ENCODE measurements at regions not wholly inside any gene's neighbourhood (a gene's known extent, or its start where the extent isn't known, plus 50 kb on each side); places are given as distances from the start of the nearest gene placed in this dataset.

GRCh38 chr6:14412026-14412425 is 294.5 kb downstream of the CD83 start:
- TF ChIP-seq ZNF565 (CRISPR knock-in tag; conservative IDR thresholded peaks at IDR 0.05; ENCODE audit: low read depth) (no peak), CREB5 (CRISPR knock-in tag; IDR thresholded peaks at IDR 0.05; ENCODE audit: low read depth) (no peak), TSHZ2 (CRISPR knock-in tag; IDR thresholded peaks at IDR 0.05) (no peak), PATZ1 (CRISPR knock-in tag; IDR thresholded peaks at IDR 0.05; ENCODE audit: borderline replicate concordance) (no peak), ARNTL (CRISPR knock-in tag; IDR thresholded peaks at IDR 0.05; ENCODE audit: borderline replicate concordance, low read depth) (no peak), ZFP3 (CRISPR knock-in tag; IDR thresholded peaks at IDR 0.05) (no peak), ZFP30 (CRISPR knock-in tag; IDR thresholded peaks at IDR 0.05) (no peak), ZC3H10 (CRISPR knock-in tag; IDR thresholded peaks at IDR 0.05) (no peak), PPARA (CRISPR knock-in tag; IDR thresholded peaks at IDR 0.05; ENCODE audit: borderline replicate concordance) (no peak), TOX (CRISPR knock-in tag; IDR thresholded peaks at IDR 0.05; ENCODE audit: borderline replicate concordance) (no peak), ISL1 (CRISPR knock-in tag; IDR thresholded peaks at IDR 0.05) (no peak)
